Spleen (tissue), 11 donors: ENCODE measurements at regions not wholly inside any gene's neighbourhood (a gene's known extent, or its start where the extent isn't known, plus 50 kb on each side); places are given as distances from the start of the nearest gene placed in this dataset.

Source experiments
- DNase-seq: peaks from one replicate; pipeline ENCODE4 v3.0.0-alpha.2; 2020
- H3K27ac ChIP-seq, 8 donors: fragments of 200-600 bp; sonication (generic) in 7 of 8; 1 replicate in 4 of 8; 2 replicates in 4 of 8; pipeline versions ENCODE4 v1.5.0 to v1.8.0; 2016 to 2021; ENCODE audit warnings: inconsistent platforms in 4 of 8, mild to moderate bottlenecking in 4 of 8, moderate library complexity in 1 of 8
- H3K27me3 ChIP-seq, 7 donors: fragments of 200-600 bp; sonication (generic) in 6 of 7; replicated peaks in 1 of 7; 1 replicate in 4 of 7; 2 replicates in 3 of 7; pipeline versions ENCODE4 v1.5.0 to v1.8.0; 2016 to 2021; ENCODE audit warnings: inconsistent platforms in 3 of 7, mild to moderate bottlenecking in 1 of 7
- H3K36me3 ChIP-seq, 6 donors: fragments of 200-600 bp; sonication (generic) in 5 of 6; 1 replicate in 4 of 6; 2 replicates in 2 of 6; pipeline versions ENCODE4 v1.5.0 to v1.8.0; 2016 to 2021; ENCODE audit warnings: inconsistent platforms in 2 of 6
- H3K4me1 ChIP-seq, 6 donors: fragments of 200-600 bp; sonication (generic) in 5 of 6; 1 replicate in 3 of 6; 2 replicates in 3 of 6; pipeline versions ENCODE4 v1.5.0 to v1.8.0; 2016 to 2021; ENCODE audit warnings: inconsistent platforms in 3 of 6
- H3K4me3 ChIP-seq, 8 donors: fragments of 200-600 bp; sonication (generic) in 7 of 8; 1 replicate in 4 of 8; 2 replicates in 4 of 8; pipeline versions ENCODE4 v1.5.0 to v1.8.0; 2016 to 2021; ENCODE audit warnings: inconsistent platforms in 4 of 8, mild to moderate bottlenecking in 4 of 8, moderate library complexity in 2 of 8
- H3K9me3 ChIP-seq, 8 donors: fragments of 200-600 bp; sonication (generic) in 7 of 8; 1 replicate in 4 of 8; 2 replicates in 4 of 8; pipeline versions ENCODE4 v1.5.0 to v1.8.0; 2016 to 2021; ENCODE audit warnings: inconsistent platforms in 4 of 8
- POLR2A ChIP-seq, 3 donors: fragments of 450-650 bp; IDR thresholded peaks; one replicate each; pipeline ENCODE4 v1.5.1; 2017; ENCODE audit warnings: antibody characterized with exemption in 3 of 3, mild to moderate bottlenecking in 1 of 3
- POLR2AphosphoS5 ChIP-seq, 3 donors: sonication (generic); formaldehyde crosslinking; IDR thresholded peaks; one replicate each; pipeline ENCODE4 v1.5.1; 2017; ENCODE audit warnings: antibody characterized with exemption in 3 of 3
- WGBS, 5 donors: extraction: QIAGEN DNeasy Blood & Tissue Kit in 3 of 5; methylation state at CpG; one replicate each; pipeline versions ENCODE4 v1.1.5 to v1.1.7; 2013 to 2018; 5-methylcytosine and 5-hydroxymethylcytosine counted together
- intact Hi-C: fragments of 100-400 bp; cut with DNase I; formaldehyde crosslinking; loops from one replicate; pipeline ENCODE4 v1.15.0; 2023; ENCODE audit warnings: low total_unique reads
- TF ChIP-seq, protein P1 (sequence below), 11 experiments: fragments of 200-600 bp in 7 of 11; fragments of 450-650 bp in 4 of 11; sonication (generic) in 4 of 11; IDR thresholded peaks in 8 of 11; conservative IDR thresholded peaks in 3 of 11; 1 replicate in 7 of 11; 2 replicates in 4 of 11; pipeline versions ENCODE4 v1.4.0 to v1.8.0; 2016 to 2021; ENCODE audit warnings: antibody characterized with exemption in 11 of 11, inconsistent platforms in 4 of 11, mild to moderate bottlenecking in 1 of 11
- donor health status: healthy with polysubstance abuse.
- donor health status: DM: no; HTN: no; CAD: no; lungs with moderate emphysema.
- donor health status: DM: no; HTN: no; CAD: no.
- donor health status: Bipolar disorder and iron deficiency.
- donor health status: healthy.
- donor health status: DM: no; HTN: no; CAD: no.
- donor health status: DM: yes; HTN: yes; CAD: no.

- no peak for DNase-seq
- TF ChIP-seq, protein P1, sequence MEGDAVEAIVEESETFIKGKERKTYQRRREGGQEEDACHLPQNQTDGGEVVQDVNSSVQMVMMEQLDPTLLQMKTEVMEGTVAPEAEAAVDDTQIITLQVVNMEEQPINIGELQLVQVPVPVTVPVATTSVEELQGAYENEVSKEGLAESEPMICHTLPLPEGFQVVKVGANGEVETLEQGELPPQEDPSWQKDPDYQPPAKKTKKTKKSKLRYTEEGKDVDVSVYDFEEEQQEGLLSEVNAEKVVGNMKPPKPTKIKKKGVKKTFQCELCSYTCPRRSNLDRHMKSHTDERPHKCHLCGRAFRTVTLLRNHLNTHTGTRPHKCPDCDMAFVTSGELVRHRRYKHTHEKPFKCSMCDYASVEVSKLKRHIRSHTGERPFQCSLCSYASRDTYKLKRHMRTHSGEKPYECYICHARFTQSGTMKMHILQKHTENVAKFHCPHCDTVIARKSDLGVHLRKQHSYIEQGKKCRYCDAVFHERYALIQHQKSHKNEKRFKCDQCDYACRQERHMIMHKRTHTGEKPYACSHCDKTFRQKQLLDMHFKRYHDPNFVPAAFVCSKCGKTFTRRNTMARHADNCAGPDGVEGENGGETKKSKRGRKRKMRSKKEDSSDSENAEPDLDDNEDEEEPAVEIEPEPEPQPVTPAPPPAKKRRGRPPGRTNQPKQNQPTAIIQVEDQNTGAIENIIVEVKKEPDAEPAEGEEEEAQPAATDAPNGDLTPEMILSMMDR (IDR thresholded peaks at IDR 0.05 in 8 of 11, conservative IDR thresholded peaks at IDR 0.05 in 3 of 11): no peak
- no peak for TF ChIP-seq POLR2AphosphoS5 (IDR thresholded peaks at IDR 0.05)
- TF ChIP-seq POLR2A (IDR thresholded peaks at IDR 0.05): no peak
- 88 to 100% (median 97%) methylated on average over 1 of the region's 1 CpG for WGBS, 5 donors
- no peak overlapping the region for H3K27ac ChIP-seq
- H3K9me3 ChIP-seq: peaks cover 0 to 11% (median 0%) of the 10 kb centered on the region in 8 donors
- H3K36me3 ChIP-seq: no peaks in the 10 kb centered on the region
- no peak overlapping the region for H3K4me3 ChIP-seq
- intact Hi-C loops: no loop called here
- no peaks in the 10 kb centered on the region for H3K27me3 ChIP-seq
- no peaks in the 10 kb centered on the region for H3K4me1 ChIP-seq
Observed at GRCh38 chrX:4150259-4150658, 436.8 kb upstream of the PRKX start.

DNA sequence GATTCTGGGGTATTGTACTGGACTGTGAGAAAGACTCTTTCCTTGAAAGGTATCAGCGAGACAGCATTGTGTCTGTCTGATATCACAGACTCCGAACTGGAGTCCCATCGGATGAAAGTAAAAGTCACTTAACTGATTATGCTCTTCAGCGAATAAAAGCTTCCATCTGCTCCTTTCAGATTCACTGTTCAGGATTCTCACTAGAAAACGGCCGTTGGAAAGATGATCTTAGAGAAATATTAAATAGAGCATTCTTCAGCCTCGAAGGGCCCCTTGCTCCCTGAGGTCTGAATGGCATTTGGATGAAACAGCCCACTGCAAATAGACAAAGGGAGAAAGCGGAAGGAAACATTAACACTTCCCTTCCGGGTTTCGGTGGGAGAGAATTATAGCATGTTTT lies 416.2 kb upstream of the PRKX start:
- Histone ChIP-seq H3K27ac (no peak overlapping the region), H3K27me3 (no peaks in the 10 kb centered on the region), H3K9me3 (peaks cover 0 to 9% (median 0%) of the 10 kb centered on the region in 8 donors), H3K4me3 (no peak overlapping the region), H3K4me1 (no peaks in the 10 kb centered on the region), H3K36me3 (no peaks in the 10 kb centered on the region)
- no peak for DNase-seq
- intact Hi-C loops: no loop called here
- WGBS, 5 donors: 41 to 50% (median 46%) methylated on average over 10 of the region's 10 CpGs
- TF ChIP-seq POLR2A (IDR thresholded peaks at IDR 0.05): no peak
- no peak for TF ChIP-seq POLR2AphosphoS5 (IDR thresholded peaks at IDR 0.05)
- TF ChIP-seq, protein P1 (IDR thresholded peaks at IDR 0.05 in 8 of 11, conservative IDR thresholded peaks at IDR 0.05 in 3 of 11): no peak

DNA sequence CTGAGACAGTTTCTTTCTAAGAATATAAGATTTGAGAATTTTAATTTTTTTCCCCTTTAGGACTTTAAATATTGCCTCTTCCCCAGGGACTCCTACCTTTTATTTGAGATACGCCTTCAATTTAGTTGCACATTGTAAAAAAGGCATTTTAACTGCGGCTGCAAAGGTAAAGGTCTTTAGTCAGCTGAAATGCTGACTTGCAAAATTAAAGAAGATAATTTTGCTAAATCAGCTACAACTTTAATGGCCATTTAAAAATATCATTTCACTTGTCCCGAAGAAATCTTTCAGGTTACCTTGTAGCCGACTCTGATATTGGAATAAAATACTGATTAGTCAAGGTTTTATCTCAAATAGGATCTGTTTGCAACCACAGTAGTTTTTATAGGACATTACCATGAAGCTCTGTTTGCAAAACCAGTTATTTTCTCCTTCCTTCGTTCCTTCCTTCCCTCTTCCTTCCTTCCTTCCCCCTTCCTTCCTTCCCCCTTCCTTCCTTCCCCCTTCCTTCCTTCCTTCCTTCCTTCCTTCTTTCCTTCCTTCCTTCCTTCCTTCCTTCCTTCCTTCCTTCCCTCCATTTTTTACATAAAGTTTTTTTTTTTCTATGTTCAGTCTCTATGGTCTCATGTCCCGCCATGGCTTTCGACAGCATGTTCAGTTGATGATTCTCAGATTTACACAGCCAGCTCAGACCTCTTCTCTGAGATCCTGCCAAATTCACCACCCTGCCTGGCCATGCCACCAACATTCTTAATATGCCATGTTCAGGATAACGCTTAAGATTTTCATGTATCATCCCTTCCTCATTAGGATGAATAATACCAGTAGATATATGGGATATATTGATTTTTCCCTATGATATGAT lies 405.4 kb upstream of the PRKX start:
- TF ChIP-seq POLR2AphosphoS5 (IDR thresholded peaks at IDR 0.05) (no peak), POLR2A (IDR thresholded peaks at IDR 0.05) (no peak)
- TF ChIP-seq, protein P1 (IDR thresholded peaks at IDR 0.05 in 8 of 11, conservative IDR thresholded peaks at IDR 0.05 in 3 of 11): no peak
- Histone ChIP-seq H3K4me3 (no peak overlapping the region), H3K27ac (no peak overlapping the region), H3K36me3 (no peaks in the 10 kb centered on the region), H3K27me3 (no peaks in the 10 kb centered on the region), H3K9me3 (no peaks in the 10 kb centered on the region), H3K4me1 (no peaks in the 10 kb centered on the region)
- no peak for DNase-seq
- intact Hi-C loops: no loop called here
- WGBS, 5 donors: 86 to 91% (median 89%) methylated on average over 8 of the region's 8 CpGs

- intact Hi-C loops: no loop called here
- H3K27me3 ChIP-seq: no peaks in the 10 kb centered on the region
- no peak overlapping the region for H3K27ac ChIP-seq
- no peaks in the 10 kb centered on the region for H3K9me3 ChIP-seq
- 52 to 66% (median 65%) methylated on average over 2 of the region's 2 CpGs for WGBS, 5 donors
- H3K4me3 ChIP-seq: no peak overlapping the region
- H3K36me3 ChIP-seq: no peaks in the 10 kb centered on the region
- no peak for DNase-seq
- no peaks in the 10 kb centered on the region for H3K4me1 ChIP-seq
- no peak for TF ChIP-seq POLR2AphosphoS5 (IDR thresholded peaks at IDR 0.05)
- TF ChIP-seq POLR2A (IDR thresholded peaks at IDR 0.05): no peak
- TF ChIP-seq, protein P1 (IDR thresholded peaks at IDR 0.05 in 8 of 11, conservative IDR thresholded peaks at IDR 0.05 in 3 of 11): no peak
Observed at GRCh38 chrX:4110964-4111363, 397.5 kb upstream of the PRKX start.
